Activated naive CD8-positive, alpha-beta T cell treated with anti-CD3 and anti-CD28 coated beads, Interleukin-2, amount 10 ng/mL, durations not matched to agents 7 days and 5 days (primary cell): ENCODE measurements at regions not wholly inside any gene's neighbourhood (a gene's known extent, or its start where the extent isn't known, plus 50 kb on each side); places are given as distances from the start of the nearest gene placed in this dataset.

ENCODE experiments used
- ATAC-seq: fragments of 150-1000 bp; cut with Tn5 transposase; one replicate; pipeline ENCODE4 v1.10.0; 2021; ENCODE audit warnings: low read depth, moderate library complexity
- POLR2A ChIA-PET: fragments of 350-600 bp; sonication (Branson Sonifier 250); formaldehyde crosslinking; loops from one replicate; lab custom pipeline; 2021; ENCODE audit warnings: antibody characterized with exemption; lab: Charles Lee
- DNase-seq: peaks from one replicate; pipeline ENCODE4 v3.0.0; 2021
- H3K27ac Mint-ChIP-seq: one replicate; pipeline ENCODE4 v1.8.0; 2022; ENCODE audit warnings: mild to moderate bottlenecking, mixed read lengths
- H3K27me3 Mint-ChIP-seq: one replicate; pipeline ENCODE4 v1.8.0; 2022; ENCODE audit warnings: mild to moderate bottlenecking, moderate library complexity, mixed read lengths
- H3K36me3 Mint-ChIP-seq: one replicate; pipeline ENCODE4 v1.8.0; 2021; ENCODE audit warnings: mild to moderate bottlenecking, mixed read lengths
- H3K4me1 Mint-ChIP-seq: one replicate; pipeline ENCODE4 v1.8.0; 2021; ENCODE audit warnings: mixed read lengths
- H3K4me3 Mint-ChIP-seq: one replicate; pipeline ENCODE4 v1.8.0; 2022; ENCODE audit warnings: mild to moderate bottlenecking, moderate library complexity, mixed read lengths
- H3K9me3 Mint-ChIP-seq: one replicate; pipeline ENCODE4 v1.8.0; 2021; ENCODE audit warnings: mixed read lengths

DNA sequence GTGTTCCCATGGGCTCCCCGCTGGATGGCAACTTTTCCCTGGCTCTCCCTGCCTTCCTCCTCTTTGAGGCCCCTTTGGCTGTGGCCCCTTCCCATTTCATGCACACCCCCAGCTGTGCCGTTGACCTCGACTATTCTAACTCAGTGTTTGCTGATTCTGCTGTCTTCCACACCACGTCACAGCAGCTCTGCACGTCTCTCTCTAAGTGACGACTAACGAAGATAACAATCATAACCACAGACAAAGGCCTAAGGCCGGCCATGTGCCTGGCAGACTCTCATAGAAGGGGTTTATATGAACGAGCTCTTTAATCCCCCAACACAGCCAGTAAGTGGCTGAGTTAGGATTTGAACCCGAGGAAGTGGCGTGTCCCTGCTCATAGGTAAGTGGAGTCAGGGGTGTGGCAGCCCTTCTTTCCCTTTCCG, 151.5 kb upstream of the SHH start:
- H3K27ac Mint-ChIP-seq, result peak overlapping the region; percentile 26
- peaks cover 2% of the 10 kb centered on the region for H3K9me3 Mint-ChIP-seq
- H3K4me1 Mint-ChIP-seq, result peaks cover 25% of the 10 kb centered on the region
- no peak for DNase-seq
- POLR2A ChIA-PET, result no interaction called here
- H3K4me3 Mint-ChIP-seq, result no peak overlapping the region
- peaks cover 16% of the 10 kb centered on the region for H3K27me3 Mint-ChIP-seq
- ATAC-seq, result no peak
- H3K36me3 Mint-ChIP-seq, result peaks cover 2% of the 10 kb centered on the region

DNA sequence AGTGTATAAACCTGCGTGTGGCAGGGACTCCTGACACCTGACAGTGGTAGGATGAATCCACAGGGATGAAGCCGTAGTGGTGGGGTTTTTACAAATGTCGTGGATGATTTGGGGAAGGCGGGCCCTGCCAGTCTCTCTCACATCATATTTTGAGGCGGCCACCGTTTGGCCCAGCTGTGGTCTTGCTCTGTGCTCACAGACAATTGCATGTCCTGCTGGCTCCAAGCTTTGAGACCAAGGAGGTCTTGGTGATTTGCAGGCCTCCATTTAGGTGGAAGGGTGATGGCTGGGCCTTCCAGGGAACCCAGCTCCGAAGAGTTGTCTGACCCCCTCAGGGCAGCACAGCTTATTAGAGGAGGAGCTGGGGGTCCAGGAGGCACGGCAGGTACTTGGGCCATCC, 151.1 kb upstream of the SHH start:
- Mint-ChIP-seq H3K4me3 (no peak overlapping the region), H3K9me3 (peaks cover 2% of the 10 kb centered on the region), H3K27me3 (peaks cover 16% of the 10 kb centered on the region), H3K27ac (peak overlapping the region; percentile 84), H3K36me3 (peaks cover 2% of the 10 kb centered on the region), H3K4me1 (peaks cover 25% of the 10 kb centered on the region)
- ATAC-seq (no peak), DNase-seq (no peak)
- POLR2A ChIA-PET, result no interaction called here

- DNase-seq (no peak), ATAC-seq (no peak)
- Mint-ChIP-seq H3K27me3 (peaks cover 12% of the 10 kb centered on the region), H3K27ac (peak overlapping the region; percentile 84), H3K4me1 (peaks cover 25% of the 10 kb centered on the region), H3K4me3 (no peak overlapping the region), H3K9me3 (peaks cover 2% of the 10 kb centered on the region), H3K36me3 (peaks cover 2% of the 10 kb centered on the region)
- POLR2A ChIA-PET, result interaction anchor here (0.7 kb wide), 1 partner anchor 11 kb away, joined by 3 read pairs; no protein-coding TSS in a partner anchor
Measured at GRCh38 chr7:155962968-155963300, 150.7 kb upstream of the SHH start.

DNA sequence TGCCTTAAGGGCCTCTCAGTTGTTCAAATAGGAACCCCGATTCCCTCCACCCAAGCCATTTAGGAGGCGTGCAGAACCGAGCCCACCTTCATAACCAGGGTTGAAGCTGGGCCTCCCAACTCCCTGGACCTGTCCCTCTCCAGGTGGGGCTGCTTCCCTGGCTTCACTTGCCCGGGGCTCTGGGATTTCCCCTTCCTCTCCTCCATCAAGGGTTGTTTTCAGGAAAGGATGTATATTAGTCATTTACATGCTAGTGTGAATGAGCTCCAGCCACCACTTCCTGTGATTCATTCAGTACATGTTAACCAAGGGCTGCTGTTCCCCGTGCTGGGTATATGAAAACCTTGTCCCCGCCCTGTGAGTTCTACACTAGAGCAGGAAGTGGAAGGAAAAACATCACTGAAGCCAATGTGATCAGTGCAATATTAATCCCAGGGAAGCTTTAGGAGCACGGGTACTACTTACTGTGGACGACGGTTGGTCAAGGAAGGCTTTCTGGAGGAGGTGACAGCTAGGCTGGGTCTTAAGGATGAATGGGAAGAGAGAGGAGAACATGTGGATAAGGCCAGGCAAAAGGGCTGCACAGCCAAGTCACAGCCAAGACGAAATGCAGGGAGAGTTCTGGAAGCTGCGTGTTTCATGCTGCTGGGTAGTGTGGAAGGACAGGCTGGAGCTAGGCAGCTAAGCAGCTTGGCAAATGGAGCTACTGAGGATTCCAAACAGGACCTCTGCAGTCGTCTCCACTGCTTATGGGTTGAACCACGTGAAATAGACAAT, 150.1 kb upstream of the SHH start:
- Mint-ChIP-seq H3K4me3 (peak overlapping the region; percentile 23), H3K36me3 (peaks cover 2% of the 10 kb centered on the region), H3K9me3 (no peaks in the 10 kb centered on the region), H3K4me1 (peaks cover 25% of the 10 kb centered on the region), H3K27me3 (peaks cover 9% of the 10 kb centered on the region), H3K27ac (peak overlapping the region; percentile 84)
- DNase-seq (no peak), ATAC-seq (peak; percentile 66)
- POLR2A ChIA-PET, result interaction anchor here (0.6 to 1.2 kb wide), 3 partner anchors 10 to 46 kb away, joined by 3 read pairs; no protein-coding TSS in a partner anchor

GRCh38 chr7:155961241-155962190, 149.3 kb upstream of the SHH start:
- Mint-ChIP-seq H3K27ac (no peak overlapping the region), H3K4me3 (peak overlapping the region; percentile 1)

DNA sequence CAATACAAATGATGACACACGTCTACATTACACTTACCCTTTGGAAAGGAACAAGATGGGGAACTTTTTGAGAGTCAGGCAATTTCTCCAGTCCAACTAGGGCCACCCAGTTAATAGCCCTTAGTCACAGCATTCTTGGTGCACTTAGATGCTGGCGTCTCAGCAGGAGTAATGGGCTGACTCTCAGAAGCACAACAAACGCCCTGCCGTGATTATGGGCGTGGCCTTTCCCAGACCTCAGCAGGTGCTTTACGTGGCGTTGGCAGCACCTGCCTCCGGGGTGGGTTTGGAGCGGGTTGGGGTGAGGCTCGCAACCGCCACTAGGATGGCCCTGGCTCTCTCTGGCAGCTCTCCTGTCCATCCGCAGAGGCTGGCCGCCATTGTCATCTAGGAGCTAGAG, 147.6 kb upstream of the SHH start:
- DNase-seq (no peak), ATAC-seq (no peak)
- Mint-ChIP-seq H3K27me3 (no peaks in the 10 kb centered on the region), H3K4me1 (peaks cover 20% of the 10 kb centered on the region), H3K27ac (no peak overlapping the region), H3K36me3 (peaks cover 2% of the 10 kb centered on the region), H3K9me3 (no peaks in the 10 kb centered on the region), H3K4me3 (no peak overlapping the region)
- POLR2A ChIA-PET, result no interaction called here

More at GRCh38 chr7:155961241-155962190, 149.3 kb upstream of the SHH start:
- Mint-ChIP-seq H3K27me3 (peaks cover 9% of the 10 kb centered on the region), H3K36me3 (peaks cover 2% of the 10 kb centered on the region), H3K4me1 (peaks cover 25% of the 10 kb centered on the region), H3K9me3 (no peaks in the 10 kb centered on the region)
- no peak for DNase-seq
- no peak for ATAC-seq
- POLR2A ChIA-PET, result interaction anchor here (1.2 kb wide), 1 partner anchor 36 kb away, joined by 3 read pairs; no protein-coding TSS in a partner anchor

- DNase-seq, result no peak
Measured at GRCh38 chr7:155956977-155957376, 144.7 kb upstream of the SHH start.

GRCh38 chr7:155955367-155955635, 143.0 kb upstream of the SHH start:
- Mint-ChIP-seq H3K27me3 (peaks cover 6% of the 10 kb centered on the region), H3K4me1 (no peaks in the 10 kb centered on the region), H3K36me3 (no peaks in the 10 kb centered on the region), H3K9me3 (no peaks in the 10 kb centered on the region), H3K27ac (no peak overlapping the region), H3K4me3 (no peak overlapping the region)
- POLR2A ChIA-PET, result no interaction called here
- no peak for ATAC-seq
- no peak for DNase-seq

More at GRCh38 chr7:155956977-155957376, 144.7 kb upstream of the SHH start:
- POLR2A ChIA-PET, result no interaction called here
- Mint-ChIP-seq H3K27ac (no peak overlapping the region), H3K27me3 (peaks cover 2% of the 10 kb centered on the region), H3K4me1 (peaks cover 2% of the 10 kb centered on the region), H3K9me3 (no peaks in the 10 kb centered on the region), H3K36me3 (no peaks in the 10 kb centered on the region), H3K4me3 (no peak overlapping the region)
- no peak for ATAC-seq

- H3K4me1 Mint-ChIP-seq, result no peaks in the 10 kb centered on the region
Measured at GRCh38 chr7:155954550-155955366, 142.5 kb upstream of the SHH start.

GRCh38 chr7:155953781-155954549, 141.7 kb upstream of the SHH start:
- ATAC-seq (no peak), DNase-seq (no peak)
- POLR2A ChIA-PET, result no interaction called here
- Mint-ChIP-seq H3K27ac (no peak overlapping the region), H3K4me1 (no peaks in the 10 kb centered on the region), H3K27me3 (peaks cover 9% of the 10 kb centered on the region), H3K36me3 (no peaks in the 10 kb centered on the region), H3K9me3 (no peaks in the 10 kb centered on the region), H3K4me3 (no peak overlapping the region)

More at GRCh38 chr7:155954550-155955366, 142.5 kb upstream of the SHH start:
- Mint-ChIP-seq H3K27me3 (peaks cover 6% of the 10 kb centered on the region), H3K27ac (no peak overlapping the region), H3K9me3 (no peaks in the 10 kb centered on the region), H3K4me3 (no peak overlapping the region), H3K36me3 (no peaks in the 10 kb centered on the region)
- ATAC-seq, result no peak
- no peak for DNase-seq
- POLR2A ChIA-PET, result no interaction called here

GRCh38 chr7:155953501-155953778, 141.2 kb upstream of the SHH start:
- H3K9me3 Mint-ChIP-seq, result no peaks in the 10 kb centered on the region
- H3K27me3 Mint-ChIP-seq, result peaks cover 13% of the 10 kb centered on the region
- ATAC-seq (no peak), DNase-seq (no peak)
- H3K4me1 Mint-ChIP-seq, result no peaks in the 10 kb centered on the region
- H3K27ac Mint-ChIP-seq, result no peak overlapping the region
- POLR2A ChIA-PET, result no interaction called here
- no peaks in the 10 kb centered on the region for H3K36me3 Mint-ChIP-seq
- no peak overlapping the region for H3K4me3 Mint-ChIP-seq

DNA sequence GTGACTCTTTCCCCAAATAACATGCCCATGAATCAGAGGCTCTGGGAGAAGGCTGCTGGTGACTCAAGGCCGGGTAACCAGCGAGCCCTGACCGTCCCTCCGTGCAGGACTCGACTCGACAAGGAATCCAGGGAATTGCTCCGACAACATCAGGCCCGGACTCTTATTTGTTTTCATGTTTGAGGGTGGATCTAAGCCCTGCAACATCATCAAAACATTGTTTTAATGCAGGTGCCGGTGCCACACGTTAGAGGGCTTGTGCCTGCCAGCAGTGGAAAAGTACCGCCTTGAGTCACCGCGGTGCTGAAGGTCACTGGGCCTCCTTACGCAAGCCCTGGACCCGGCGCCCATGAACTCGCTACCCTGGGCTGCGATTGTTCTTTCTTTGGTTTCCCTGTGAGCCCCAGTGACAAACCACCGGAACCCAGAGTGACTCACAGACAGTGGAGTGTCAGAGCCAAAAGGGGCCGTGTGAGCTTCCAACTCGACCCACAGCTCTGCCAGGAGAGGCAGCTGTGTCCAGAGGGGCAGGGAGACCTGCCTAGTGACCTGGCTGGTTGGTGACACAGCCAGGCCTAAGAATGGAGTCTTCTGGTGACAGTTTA, 139.4 kb upstream of the SHH start:
- ATAC-seq (no peak), DNase-seq (no peak)
- Mint-ChIP-seq H3K4me3 (no peak overlapping the region), H3K4me1 (no peaks in the 10 kb centered on the region), H3K27ac (no peak overlapping the region), H3K9me3 (peaks cover 1% of the 10 kb centered on the region), H3K36me3 (no peaks in the 10 kb centered on the region), H3K27me3 (peaks cover 13% of the 10 kb centered on the region)
- POLR2A ChIA-PET, result interaction anchor here (0.8 kb wide), 1 partner anchor 11 kb away, joined by 3 read pairs; no protein-coding TSS in a partner anchor
